ENCODE measurements at regions not wholly inside any gene's neighbourhood (a gene's known extent, or its start where the extent isn't known, plus 50 kb on each side); places are given as distances from the start of the nearest gene placed in this dataset.
"Not testable (repeated sequence)": the region's sequence is repeated elsewhere in the genome, so short reads cannot be mapped to it uniquely, and the experiment has no call there.

DNA sequence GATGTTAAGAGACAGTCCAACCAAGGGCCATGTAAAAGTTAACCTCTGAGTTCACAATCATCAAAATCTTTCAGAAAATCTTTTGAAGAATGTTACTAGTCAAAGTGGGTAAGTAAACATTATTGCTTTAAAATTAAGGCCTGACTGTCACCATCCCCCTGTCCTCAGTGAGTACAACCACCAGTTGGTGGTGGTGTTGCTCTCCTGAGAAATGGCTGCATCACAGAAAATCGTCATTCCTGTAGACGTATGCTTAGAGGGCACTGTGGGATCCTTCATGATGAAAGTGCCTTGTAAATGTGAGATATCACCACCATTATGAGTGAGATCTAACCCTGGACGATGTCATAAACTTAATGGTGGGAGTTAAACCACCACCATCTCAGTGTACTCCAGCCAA is 451.2 kb downstream of the RPS29 start:
- intact Hi-C loops (cut with micrococcal nuclease), result no loop called here

DNA sequence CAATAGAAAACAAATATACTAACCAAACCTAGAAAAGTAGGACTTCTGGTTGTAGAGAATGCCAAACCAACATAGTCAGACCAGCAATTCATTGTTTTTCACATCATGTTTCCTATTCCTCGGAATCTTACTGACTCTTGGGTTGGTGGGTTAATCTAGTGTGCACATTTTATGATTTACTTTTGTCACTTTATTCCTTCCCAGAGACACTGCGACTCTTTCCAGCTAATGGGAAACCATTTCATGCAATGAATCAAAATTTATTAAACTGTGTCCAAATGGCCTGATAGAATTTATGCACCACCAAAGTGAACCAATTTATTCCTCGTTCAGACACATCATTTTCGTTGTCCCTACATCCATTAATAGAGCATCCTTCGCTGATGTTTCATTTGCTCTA is 464.9 kb downstream of the RPS29 start:
- intact Hi-C loops (cut with micrococcal nuclease), result no loop called here

DNA sequence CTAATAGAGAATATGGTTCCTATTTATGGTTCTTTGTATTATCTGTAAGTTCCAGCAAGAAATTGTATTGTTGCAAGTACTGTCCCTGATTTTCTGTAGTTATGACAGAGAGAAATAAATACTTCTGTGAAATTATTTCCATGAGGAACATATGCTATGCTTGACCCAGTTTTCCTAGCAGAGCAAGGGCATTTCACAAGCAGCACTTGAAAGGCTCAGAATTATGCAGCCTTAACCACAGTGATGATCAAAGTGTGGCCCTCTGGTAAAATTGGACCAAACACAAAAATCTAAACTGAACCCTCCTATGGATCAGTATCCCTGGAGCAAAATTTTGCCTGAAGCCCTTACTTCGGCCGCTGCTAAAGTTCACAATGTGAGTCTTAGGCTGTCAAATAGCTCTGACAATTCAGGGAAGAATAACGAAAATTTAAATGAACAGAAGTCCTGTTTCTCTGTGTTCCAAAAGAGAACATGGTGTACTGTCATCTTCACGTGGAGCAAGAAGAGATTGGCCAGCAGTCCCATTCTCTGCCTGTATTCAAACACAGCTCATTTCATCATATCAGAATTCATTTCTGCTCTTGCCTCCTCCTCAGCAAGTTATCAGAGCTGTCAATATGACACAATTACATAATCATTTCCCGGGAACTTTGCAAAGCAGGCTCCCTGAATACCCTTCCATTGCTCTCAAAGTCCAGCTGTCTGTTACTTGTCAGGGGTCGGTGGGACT is 471.9 kb downstream of the RPS29 start:
- intact Hi-C loops (cut with micrococcal nuclease), result no loop called here

DNA sequence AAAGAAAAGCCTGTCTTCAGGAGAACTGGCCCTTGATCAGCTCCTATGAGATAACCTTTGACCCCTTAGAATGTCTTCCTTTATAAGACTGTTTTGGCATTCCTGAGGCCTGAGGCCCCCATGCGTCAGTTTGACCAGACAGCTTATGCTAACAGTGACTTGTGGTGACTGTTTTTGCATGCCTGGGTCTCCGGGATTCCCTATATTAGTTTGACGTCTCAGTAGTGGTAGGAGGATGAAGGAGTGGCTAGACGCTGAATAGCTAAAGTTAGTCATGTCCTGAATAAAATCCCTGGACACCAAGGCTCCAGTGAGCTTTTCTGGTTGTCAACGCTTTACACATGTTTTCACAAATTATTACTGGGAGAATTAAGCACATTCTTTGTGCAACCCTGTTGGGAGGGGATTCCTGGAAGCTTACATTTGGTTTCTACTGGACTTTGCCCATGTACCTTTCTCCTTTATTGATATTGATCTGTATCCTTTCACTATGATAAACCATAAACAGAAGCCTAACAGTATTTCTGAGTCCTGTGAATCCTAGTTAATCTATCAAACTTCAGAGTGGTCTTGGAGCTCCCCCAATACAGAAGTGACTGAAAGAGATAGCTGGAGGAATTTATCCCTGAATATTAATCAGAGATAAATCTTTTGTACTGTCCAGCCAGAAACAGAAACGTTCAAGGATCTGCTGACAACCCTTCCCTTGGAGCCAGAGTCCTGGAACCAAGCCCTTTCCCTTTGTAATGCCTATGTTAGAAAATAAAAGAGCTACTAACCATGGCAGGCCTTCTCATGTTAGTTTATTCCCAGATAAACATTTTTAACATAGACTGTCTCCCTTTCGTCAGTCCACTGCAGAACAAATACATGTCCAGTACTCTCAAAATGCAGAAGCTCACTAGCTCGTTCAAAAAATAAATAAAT is 479.2 kb downstream of the RPS29 start:
- intact Hi-C loops (cut with micrococcal nuclease), result no loop called here

DNA sequence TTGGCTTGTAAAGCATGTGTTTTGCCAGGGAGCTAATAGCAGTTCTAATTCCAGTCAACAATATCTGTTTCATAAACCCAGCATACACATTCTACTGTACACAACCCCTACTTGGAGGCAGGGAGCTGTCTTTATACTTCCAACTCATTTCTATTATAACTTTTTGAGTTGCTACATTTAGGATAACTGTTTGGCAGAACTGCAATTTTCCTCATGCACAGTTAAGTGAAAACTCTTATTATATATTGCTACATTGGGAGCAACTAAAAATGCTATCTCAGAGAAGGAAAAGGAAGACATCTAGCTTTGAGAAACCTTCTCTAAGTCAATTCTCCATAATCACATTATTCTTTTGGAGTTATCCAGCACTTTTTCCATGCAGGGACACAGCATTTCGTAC is 480.2 kb downstream of the RPS29 start:
- intact Hi-C loops (cut with micrococcal nuclease), result no loop called here

DNA sequence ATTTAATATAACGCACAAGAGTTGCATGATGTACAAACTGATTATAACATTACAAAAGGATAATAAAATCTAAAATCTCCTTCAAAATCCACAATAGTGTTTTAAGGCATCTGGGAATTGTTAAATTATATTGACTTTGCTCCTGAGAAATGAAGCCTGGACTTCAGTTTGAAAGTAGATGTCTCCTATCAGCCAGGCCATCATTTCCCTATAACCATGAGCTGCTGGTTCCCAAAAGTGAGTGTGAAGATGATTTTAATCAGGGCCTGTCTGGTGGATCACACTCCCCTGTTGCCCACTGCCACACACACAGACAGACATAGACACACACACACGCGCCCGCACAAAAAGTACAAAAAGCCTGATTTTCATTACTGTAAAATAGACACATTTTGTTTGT is 480.7 kb downstream of the RPS29 start:
- intact Hi-C loops (cut with micrococcal nuclease), result no loop called here

DNA sequence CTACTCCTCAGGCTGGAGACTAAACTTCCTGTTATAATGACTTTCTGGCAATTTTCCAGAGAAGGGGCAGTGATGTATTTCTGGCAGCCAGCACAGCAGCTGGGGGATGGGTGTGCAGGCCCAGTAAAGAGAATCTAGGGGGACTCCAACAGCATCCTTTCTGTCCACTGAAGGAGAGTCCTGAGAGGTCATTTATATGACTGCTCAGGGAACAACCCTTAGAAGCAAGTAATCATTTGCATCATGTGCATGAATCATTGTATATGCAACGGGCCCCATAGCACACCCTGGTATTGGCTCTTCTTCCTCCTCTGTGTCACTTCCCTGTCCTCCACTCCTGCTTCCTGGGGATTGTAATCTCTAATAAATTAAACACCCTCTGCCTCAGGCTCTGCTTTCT is 493.8 kb downstream of the RPS29 start:
- intact Hi-C loops (cut with micrococcal nuclease), result no loop called here

DNA sequence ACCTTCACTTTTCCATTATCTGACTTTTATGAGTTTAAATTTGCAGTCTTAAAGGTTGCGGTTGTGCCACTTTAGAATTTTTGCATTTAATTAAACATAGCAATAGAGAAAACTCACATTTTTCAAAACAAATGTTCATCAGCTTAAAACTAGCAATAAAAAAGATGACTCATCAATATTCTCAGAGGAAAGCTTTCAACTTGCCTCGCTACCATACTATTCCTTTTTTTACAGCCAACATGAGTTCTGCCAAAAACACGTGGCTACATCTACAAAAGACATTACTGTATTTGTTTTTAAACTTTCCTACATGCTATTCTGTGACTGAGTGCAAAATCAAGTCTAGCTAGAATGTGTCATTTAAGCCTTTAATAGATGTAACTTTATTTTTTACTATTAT is 497.1 kb downstream of the RPS29 start:
- intact Hi-C loops (cut with micrococcal nuclease), result no loop called here

DNA sequence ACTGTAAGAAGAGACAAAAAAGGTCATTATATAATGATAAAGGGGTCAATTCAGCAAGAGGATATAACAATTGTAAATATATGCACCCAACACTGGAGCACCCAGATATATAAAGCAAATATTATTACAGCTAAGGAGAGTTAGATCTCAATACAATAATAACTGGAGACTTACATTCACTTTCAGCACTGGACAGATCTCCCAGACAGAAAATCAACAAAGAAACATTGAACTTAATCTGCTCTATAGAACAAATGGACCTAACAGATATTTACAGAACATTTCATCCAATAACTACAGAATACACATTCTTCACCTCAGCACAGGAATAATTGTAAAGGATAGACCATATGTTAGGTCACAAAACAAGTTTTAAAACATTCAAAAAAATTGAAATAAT is 512.9 kb downstream of the RPS29 start:
- intact Hi-C loops (cut with micrococcal nuclease), result not testable (repeated sequence)

DNA sequence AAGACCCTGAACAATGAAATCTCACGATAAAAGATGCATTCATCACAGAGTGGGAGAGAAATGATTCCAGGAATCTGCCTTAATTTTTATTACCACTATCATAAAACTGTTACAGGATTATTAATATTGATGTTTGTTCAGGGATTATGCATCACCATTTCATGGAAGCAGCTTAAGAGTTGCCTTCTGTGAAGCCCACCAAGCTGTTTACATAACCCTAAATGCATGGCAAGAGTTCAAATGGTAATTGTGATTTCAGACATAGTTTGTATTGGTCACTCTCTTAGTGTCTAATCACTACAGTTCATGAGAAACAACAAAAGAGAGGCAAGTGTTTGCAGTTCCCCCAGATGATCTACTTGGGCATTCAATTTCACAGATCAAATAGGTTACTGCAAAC is 527.7 kb downstream of the RPS29 start:
- intact Hi-C loops (cut with micrococcal nuclease), result no loop called here

DNA sequence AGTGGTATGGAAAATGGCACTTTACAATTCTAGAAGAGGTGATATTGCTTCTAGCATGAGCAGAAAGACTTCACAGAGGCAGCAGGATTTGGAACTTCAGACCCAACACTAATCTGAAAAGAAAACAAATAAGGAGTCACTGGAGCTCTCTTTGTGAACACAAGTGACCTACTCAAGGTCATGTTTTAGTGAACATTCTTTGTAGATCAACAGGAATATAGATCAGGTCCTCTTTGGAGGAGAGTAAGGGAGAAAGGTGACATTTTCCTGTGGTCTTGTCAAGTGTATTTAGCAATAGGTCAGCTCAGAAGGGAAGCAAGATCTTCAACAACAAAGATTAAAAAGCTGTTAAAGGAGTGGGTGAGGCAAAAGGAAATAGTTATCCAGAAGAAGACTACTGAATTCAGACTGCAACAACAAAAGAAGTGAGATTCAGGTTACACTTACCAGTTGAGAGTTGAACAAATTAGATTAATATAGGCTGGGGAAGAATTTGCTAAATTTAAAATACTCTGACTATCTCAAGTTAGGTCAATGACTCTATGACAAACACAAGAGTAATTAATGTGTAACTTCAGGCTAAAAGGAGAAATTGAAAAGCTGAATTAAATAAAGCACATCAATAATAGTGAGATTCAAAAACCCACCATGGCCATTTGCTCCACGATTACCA is 528.2 kb downstream of the RPS29 start:
- intact Hi-C loops (cut with micrococcal nuclease), result no loop called here

DNA sequence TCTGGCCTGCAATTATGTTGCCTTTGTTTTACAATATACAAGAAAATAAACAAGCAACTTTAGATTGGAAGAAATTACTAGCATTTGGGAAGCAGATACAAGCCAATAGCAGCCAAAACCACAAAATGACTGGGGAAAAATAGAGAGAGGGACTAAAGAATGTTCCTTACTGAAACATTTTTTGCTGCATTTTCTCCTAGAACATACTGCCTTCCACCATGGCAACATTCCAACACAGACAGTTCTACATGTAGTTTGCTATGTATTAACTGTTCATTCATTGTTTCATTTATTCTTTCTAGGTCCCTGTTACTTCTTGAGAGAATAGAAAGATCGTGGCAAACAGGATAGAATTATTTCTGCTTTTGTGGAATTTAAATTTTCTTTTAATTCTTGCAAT is 530.2 kb downstream of the RPS29 start:
- intact Hi-C loops (cut with micrococcal nuclease), result no loop called here

DNA sequence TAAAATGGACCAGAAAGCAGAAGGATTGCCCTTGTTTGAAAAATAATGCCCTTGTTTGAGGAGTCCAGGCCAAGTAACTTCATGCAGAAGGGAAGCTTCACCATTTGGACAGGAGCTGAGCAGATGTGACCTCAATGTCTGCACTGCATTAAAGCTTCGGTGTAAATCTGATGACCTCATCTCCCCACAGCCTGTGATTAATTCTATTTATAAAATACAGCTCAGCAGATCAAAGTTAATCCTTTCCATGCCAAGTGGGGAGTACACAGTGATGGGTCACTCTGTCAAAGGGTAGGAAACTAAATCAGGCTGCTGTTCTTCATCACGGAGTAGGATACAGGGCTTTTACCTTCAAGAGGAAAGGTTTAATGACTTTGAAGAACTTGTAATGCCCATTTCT is 533.7 kb downstream of the RPS29 start:
- intact Hi-C loops (cut with micrococcal nuclease), result no loop called here

DNA sequence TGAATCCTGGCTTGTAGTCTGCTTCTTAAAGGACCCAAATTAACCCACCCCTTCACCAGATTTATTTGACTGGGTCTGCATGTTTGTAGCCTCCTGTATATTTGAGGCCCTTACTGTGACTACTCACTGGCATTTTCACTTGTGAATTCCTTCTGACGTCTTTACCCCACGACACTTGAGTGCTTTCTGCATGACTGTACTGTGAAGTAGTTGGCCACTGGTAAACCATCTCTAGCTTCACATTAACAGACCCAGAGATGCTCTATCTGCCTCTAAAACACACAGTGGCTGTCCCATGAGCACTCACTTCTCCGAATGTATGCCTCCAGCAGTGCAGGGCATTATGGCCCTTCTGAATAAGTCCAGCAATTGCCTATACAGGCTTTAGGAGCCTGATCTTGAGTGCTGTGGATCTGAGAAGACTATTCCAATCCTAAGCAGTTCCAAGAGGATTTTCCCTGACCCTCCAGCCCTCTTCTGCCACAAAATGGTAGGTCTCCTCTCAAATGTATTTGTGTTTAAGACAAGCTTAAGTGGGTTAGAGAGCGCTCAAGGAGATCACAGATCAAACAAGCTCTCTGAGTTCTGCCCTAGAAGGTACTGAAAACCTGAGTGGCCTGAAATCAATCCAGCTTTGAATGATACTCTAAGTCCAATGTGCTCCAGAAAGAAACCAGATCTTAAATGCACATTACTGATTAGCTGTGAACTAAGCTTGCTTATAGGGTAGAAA is 534.7 kb downstream of the RPS29 start:
- intact Hi-C loops (cut with micrococcal nuclease), result no loop called here

DNA sequence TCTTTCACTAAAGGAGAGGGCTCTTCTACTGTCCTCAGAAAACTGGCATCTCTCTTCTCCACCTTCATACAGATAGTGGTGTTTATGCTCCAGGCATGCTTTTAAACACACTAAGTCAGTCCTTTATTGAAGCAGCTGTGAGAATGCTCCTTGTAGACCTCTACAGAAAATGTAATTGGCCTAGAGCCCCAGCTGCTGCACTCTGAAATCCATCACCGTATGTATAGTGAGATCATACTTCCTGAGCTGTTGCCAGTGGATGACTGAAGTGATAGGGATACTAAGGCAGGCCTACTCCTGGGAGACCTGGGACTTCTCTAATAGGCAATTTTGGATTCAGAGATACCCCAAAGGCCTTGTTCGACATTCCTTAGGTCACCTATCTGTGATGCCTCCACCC is 535.4 kb downstream of the RPS29 start:
- intact Hi-C loops (cut with micrococcal nuclease), result no loop called here

DNA sequence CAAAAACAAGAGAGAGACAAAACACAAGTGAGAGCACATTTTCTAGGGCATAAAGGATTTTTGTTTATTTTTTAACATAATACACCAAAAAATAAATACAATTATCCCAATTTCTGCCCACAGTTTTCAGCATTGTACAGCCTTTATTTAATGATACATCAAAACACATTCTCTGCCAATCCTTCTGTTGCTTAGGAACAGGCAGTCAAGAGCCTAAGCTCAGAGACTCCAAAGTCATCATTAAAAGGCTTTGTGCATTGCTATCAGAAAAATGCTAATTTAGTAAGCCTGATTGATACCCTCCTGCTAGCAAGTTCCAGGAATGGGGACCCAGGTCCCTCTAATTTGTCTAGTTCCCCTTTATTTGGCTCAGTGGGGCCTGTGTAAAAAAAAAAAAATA is 536.5 kb downstream of the RPS29 start:
- intact Hi-C loops (cut with micrococcal nuclease), result no loop called here

DNA sequence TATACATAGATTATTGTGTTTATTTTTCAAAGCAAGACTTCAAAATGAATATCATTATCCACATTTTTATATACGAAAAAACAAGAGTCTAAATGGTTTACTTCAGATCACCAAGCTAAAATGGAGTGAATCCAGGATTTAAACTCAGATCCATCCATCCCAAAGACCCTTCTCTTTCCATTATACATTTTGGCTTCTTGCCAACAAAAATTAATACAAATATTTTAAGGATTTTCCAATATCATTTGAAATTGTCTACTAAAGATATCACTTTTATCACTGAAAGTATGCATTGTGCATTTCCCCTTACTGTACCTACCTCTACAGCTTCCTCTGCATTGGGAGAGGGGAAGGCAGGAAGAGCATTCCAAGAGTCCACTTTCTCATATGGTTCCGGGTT is 541.2 kb downstream of the RPS29 start:
- intact Hi-C loops (cut with micrococcal nuclease), result no loop called here

DNA sequence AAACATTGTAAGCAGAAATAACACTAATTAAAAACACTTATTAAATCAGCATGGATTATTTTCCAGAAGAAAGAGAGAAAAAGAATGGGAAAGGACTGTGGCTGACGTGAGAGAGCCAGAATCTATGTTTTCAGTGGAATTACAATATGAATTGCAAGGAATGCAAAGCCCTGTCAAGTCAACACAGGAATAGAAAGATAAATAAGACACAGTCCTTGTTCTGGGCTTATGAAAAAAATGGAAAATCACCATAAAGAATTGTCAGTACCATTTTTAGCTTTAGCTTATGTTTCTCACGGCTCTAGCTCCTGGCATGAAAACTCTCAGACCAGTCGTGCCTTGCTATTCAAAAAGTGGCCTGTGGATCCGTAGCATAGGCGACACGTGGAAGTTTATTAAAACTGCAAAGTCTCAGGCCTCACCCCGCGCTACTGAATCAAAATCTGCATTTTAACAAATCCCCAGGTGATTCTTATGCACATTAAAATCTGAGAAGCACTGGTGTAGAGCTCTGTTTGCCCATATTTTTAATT is 549.1 kb downstream of the RPS29 start:
- intact Hi-C loops (cut with micrococcal nuclease), result no loop called here

DNA sequence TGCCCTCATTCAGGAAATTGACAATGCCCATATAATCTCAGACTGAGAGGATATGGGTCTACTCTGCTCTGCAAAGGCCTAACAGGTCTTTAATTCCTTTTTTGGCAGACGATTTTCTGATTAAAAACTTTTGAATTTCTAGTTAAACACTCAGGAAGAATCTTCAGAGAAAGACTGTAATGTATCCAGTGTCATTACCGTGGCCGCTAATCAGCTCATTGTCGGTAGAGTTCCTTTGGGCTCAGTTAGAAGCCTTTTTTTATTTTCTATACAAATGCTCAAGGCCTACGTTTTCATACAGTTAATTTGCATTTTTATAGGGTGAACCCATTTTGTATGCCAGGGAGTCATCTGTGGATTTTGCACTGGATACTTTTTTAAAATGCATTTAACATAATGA is 549.9 kb downstream of the RPS29 start:
- intact Hi-C loops (cut with micrococcal nuclease), result no loop called here

DNA sequence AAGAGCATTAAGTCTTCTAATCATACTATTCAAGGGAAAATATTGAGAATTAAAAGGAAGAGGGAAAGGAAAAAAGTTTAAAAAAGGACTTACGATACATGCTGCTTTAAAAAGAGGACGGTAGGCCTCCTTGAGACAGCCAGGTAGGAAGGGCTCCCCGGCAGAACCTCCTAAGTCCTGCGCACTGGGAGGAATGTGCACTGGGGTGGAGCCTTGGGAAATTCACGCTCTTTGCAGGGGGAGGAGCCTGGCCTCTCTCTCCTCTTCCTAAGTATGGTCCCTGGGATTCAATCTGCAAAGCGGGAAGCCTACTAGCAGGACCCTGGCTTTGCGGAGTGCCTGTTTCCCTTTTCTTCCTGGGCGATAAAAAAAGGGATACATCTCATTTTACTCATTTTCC is 553.0 kb downstream of the RPS29 start:
- intact Hi-C loops (cut with micrococcal nuclease), result no loop called here

DNA sequence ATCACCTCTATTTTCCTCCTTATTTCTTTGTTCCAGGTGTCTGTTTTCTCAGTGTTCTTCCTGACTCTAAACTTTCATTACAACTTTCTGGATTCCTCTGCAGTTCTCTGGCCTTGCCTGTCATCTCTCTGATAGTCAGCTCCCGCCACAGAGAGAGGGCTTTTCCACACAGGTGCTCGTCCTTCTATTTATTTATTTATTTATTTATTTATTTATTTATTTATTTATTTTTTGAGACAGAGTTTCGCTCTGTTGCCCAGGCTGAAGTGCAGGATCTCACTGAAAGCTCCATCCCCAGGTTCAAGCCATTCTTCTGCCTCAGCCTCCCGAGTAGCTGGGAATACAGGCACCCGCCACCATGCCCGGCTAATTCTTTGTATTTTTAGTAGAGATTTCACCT is 554.5 kb downstream of the RPS29 start:
- intact Hi-C loops (cut with micrococcal nuclease), result not testable (repeated sequence)

Measured in T-helper 2 cell treated with Interferon-gamma antibody and Interleukin-4, amounts not matched to agents 100 ng/mL and 5 ng/mL, for 36 hours (primary cell).